HG02759 (cell line): ENCODE measurements at regions not wholly inside any gene's neighbourhood (a gene's known extent, or its start where the extent isn't known, plus 50 kb on each side); places are given as distances from the start of the nearest gene placed in this dataset.
"Not testable (repeated sequence)": the region's sequence is repeated elsewhere in the genome, so short reads cannot be mapped to it uniquely, and the experiment has no call there.

Source experiments
- ATAC-seq: cut with Tn5 transposase; IDR thresholded peaks from one replicate; pipeline ENCODE4 v1.9.1; 2021; ENCODE audit warnings: mild to moderate bottlenecking, moderate library complexity; ENCODE audit not compliant: unreplicated experiment

- ATAC-seq, result peak; percentile 71
Observed at GRCh38 chr9:102035929-102036328, 297.5 kb upstream of the GRIN3A start.

GRCh38 chr9:102032614-102033013 is 294.2 kb upstream of the GRIN3A start:
- ATAC-seq, result no peak

DNA sequence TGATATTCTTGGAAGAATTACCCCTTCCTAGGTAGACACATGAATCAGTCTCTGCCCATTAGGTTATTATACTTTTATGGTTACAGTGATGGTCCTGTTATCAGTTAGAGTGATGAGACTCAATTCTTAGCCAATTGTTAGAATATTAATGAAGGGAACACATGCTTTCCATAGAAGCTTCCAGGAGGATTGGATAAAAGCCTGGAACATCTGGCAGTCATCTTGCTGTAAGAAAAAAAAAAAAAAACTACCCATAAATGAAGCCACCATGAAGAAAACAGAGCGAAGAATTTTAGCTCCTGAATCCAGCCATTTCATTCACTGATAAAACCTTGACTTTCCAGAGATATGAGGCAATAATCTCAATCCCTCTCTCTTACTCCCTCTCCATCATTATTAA is 262.5 kb upstream of the GRIN3A start:
- ATAC-seq, result no peak

DNA sequence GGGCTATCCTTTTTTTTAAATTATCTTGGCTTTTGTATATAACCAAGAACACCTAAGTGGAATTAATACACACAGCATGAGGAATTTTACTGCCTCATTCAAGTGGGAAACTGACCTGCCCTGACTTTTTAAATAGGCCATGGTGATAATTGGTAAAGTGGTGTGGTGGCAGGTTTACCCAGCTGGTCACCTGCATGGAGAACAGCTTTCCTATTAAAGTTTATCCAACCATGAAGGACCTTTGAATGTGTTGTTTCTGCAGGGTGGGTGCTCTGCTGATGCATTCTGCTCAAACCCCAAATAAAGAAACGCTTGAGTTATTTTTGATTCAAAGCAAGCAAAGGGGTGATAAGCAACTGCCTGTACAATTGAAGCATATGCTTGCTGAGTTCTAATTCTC is 261.0 kb upstream of the GRIN3A start:
- no peak for ATAC-seq

DNA sequence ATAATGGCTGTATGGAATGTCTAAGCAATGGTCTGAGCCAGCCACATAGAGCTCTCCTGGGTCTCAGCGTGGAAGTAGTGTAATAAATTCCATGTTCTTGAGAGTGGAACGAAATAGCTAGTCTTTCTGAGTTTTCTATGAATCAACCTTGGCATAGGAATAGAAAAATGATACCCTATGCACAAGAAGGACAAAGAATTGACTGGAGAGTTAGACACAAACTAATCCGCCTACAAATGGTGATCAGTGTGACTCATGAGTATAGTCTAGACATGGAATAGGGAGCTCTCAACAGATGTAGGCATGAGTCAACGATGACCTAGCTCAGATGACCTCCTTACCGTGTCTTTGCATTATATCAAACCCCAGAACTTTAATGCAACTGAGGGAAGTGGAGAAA is 256.8 kb upstream of the GRIN3A start:
- no peak for ATAC-seq

DNA sequence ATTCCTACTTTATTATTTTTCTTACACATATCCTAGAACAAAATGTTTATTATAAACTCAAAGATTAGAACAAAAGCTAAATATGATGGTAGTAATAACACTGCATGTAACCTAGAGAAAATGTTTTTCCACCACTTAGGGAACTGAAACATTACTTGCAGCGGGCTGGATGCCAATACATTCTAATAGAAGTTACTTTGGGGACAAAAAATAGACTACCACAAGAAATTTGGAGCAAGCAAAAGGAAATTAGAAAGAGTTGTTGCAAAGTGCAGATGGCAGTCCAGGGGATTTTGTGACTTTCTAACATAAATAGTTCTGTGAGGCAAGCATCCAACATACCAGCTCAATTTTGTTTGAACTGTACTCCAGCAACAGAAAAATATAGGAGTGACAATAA is 255.3 kb upstream of the GRIN3A start:
- ATAC-seq, result no peak

DNA sequence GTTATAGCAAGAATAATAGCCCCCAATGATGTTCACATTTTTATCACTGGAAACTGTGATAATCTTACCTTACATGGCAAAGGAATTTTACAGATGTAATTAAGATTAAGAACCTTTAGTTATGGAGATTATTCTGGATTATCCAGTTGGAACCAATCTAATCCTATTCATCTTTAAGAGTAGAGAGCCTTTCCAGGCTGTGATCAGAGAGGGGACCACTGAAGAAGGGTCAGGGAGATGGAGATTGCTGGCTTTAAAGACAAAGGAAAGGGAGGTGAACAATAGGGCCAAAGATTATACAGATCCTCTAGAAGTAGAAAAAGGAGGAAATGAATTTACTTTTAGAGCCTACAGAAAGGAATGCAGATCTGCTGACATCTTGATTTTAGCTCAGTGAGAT is 253.5 kb upstream of the GRIN3A start:
- no peak for ATAC-seq

DNA sequence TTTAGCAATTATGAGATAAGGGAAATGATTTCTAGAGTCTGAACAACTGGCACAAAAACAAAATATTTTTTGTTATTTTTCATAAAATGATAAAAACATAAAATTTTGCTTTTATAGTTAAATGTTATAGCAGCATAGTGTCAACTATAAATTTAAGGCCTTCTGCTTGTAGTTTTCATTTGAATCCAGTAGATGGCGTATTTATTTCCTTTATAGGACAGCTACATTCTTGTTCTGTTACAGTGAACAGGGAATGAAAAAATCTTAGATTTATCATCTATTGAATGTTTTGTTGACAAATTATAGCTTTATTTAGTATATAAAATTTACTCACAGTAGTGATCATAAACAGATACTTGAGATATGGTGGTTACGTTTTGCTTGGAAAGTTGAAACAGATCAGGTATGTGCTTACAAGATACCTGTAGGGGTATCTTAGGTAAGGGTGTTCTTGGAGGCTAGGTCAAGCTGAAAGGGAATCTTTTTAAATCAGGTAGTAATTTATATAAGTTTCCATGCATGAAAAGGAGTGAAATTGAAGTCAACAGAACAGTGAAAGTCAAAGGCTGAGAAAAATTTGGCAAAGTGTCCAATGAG is 239.3 kb upstream of the GRIN3A start:
- ATAC-seq, result peak; percentile 80

DNA sequence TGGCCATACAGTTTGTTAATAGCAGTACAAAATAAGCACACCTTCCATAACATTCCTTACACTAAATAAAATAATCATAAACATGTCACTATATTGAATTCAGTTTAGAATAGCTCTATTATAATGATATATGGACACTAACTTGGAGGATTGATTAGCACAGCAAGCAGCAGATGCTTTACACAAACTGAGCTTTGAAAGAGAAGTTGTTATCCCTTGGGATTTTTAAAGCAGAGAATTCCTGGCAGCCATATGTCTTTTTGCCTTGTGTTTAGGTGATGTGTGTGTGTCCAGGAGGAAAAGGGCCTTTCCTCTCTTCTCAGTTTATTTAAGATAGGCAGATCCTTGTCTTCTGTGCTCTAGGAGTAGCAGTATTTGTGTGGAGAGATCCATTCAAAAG is 232.2 kb upstream of the GRIN3A start:
- no peak for ATAC-seq

- ATAC-seq, result no peak
Observed at GRCh38 chr9:101968392-101968791, 229.9 kb upstream of the GRIN3A start.

GRCh38 chr9:101966691-101967090 is 228.2 kb upstream of the GRIN3A start:
- ATAC-seq, result no peak

- no peak for ATAC-seq
Observed at GRCh38 chr9:101957705-101958104, 219.3 kb upstream of the GRIN3A start.

GRCh38 chr9:101951598-101951997 is 213.2 kb upstream of the GRIN3A start:
- no peak for ATAC-seq

DNA sequence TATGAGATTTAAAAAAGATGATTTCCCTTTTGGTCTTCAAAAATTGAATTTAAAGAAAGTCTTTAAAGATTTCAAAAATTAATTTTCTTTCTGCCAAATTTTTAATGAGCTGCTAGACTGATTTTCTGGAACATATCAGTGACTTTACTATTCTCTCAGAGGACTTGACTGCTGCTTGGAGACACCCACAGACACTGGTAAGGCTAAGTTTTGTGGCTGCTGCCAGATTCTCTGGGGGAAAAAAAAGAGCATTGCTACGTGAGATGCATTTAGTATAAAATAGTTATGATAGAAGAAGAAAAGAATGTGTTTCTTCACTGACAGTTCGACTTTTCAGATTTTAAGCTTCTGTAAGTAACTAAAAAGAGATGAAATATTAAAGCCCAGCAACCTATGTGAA is 193.3 kb upstream of the GRIN3A start:
- no peak for ATAC-seq

- no peak for ATAC-seq
Observed at GRCh38 chr9:101930783-101931182, 192.3 kb upstream of the GRIN3A start.

DNA sequence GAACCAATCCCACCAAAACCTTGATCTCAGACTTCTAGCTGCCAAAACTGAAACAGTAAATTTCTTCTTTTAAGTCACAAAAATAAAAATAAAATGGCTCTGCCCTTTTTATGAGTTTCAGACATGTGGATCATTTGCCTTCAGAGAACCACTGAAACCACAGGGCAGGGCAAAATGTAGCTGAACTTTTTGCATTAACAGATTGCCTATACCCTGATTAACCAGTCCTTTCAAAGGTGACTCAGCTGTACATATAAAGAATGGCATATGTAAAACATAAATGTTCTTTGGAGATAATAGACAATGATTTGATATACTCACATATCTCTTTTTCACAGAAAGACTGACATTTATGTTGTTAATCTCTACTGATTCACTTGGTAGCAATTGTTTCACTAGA is 187.1 kb upstream of the GRIN3A start:
- ATAC-seq, result no peak

DNA sequence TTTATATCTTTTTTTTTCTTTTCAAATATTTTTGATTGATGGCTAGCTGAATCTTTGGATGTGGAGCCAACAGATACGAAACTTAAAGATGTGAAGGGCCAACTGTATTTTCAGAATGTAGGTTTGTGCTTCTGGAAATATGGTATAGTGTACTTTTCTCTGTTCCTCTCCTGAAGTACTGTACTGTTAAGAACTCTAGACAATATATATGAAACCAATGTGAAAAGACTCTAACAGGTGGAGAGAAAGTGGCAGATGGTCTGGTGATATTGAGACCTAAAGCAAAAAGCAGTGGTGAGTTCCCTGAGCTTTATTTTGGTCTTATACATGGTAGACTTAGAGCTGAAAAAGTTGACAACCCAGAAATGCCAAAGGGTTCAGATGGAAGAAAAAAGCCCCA is 185.0 kb upstream of the GRIN3A start:
- ATAC-seq, result no peak

DNA sequence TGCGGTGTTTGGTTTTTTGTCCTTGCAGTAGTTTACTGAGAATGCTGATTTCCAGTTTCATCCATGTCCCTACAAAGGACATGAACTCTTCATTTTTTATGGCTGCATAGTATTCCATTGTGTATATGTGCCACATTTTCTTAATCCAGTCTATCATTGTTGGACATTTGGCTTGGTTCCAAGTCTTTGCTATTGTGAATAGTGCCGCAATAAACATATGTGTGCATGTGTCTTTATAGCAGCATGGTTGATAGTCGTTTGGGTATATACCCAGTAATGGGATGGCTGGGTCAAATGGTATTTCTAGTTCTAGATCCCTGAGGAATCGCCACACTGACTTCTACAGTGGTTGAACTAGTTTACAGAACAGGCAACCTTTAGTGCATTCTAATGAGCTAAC is 178.5 kb upstream of the GRIN3A start:
- not testable (repeated sequence) for ATAC-seq

GRCh38 chr9:101915482-101915881 is 177.0 kb upstream of the GRIN3A start:
- ATAC-seq, result no peak

- ATAC-seq, result no peak
Observed at GRCh38 chr9:101912698-101913097, 174.3 kb upstream of the GRIN3A start.

GRCh38 chr9:101907466-101907865 is 169.0 kb upstream of the GRIN3A start:
- no peak for ATAC-seq

- ATAC-seq, result no peak
Observed at GRCh38 chr9:101904845-101905244, 166.4 kb upstream of the GRIN3A start.

GRCh38 chr9:101902051-101902450 is 163.6 kb upstream of the GRIN3A start:
- no peak for ATAC-seq

DNA sequence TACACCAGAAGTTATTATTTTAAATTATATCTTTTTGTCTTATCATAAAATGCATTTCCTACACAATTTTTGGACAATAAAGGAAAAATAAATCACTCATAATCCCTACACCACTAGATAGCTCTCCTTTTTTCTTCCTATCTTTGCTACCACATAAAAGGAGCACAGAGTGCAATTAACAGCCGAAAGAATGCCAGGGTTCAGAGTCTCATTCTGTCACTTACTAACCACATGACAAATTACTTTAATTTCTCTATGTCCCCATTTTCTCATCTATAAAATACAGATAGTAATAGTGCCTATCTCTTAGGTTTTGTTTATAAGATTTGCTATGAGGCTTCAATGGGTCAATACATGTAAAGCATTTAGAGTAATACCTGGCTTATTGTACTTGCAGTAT is 158.7 kb upstream of the GRIN3A start:
- no peak for ATAC-seq
